Progenitor cell of endocrine pancreas (in vitro differentiated cells): ENCODE measurements at regions not wholly inside any gene's neighbourhood (a gene's known extent, or its start where the extent isn't known, plus 50 kb on each side); places are given as distances from the start of the nearest gene placed in this dataset.

Source experiments
- DNase-seq: peaks from one replicate; pipeline ENCODE4 v3.0.0; 2021; ENCODE audit warnings: low spot score; ENCODE audit not compliant: unreplicated experiment
- H3K27ac Mint-ChIP-seq: 2 replicates; pipeline ENCODE4 v1.8.0; 2021; ENCODE audit warnings: mild to moderate bottlenecking, moderate library complexity, mixed read lengths
- H3K27me3 Mint-ChIP-seq: 2 replicates; pipeline ENCODE4 v1.8.0; 2021; ENCODE audit warnings: mixed read lengths
- H3K36me3 Mint-ChIP-seq: 2 replicates; pipeline ENCODE4 v1.8.0; 2022; ENCODE audit warnings: mixed read lengths; ENCODE audit not compliant: insufficient read depth
- H3K4me1 Mint-ChIP-seq: 2 replicates; pipeline ENCODE4 v1.8.0; 2021; ENCODE audit warnings: low read depth, mixed read lengths
- H3K4me3 Mint-ChIP-seq: 2 replicates; pipeline ENCODE4 v1.8.0; 2021; ENCODE audit warnings: low read depth, mild to moderate bottlenecking, moderate library complexity, mixed read lengths
- H3K9me3 Mint-ChIP-seq: 2 replicates; pipeline ENCODE4 v1.8.0; 2021; ENCODE audit warnings: low read depth, mixed read lengths
- CTCF ChIP-seq: fragments of 200-600 bp; sonication (generic); IDR thresholded peaks from one replicate; pipeline ENCODE4 v1.5.0; 2021; ENCODE audit warnings: antibody characterized with exemption, mild to moderate bottlenecking; ENCODE audit not compliant: unreplicated experiment

- H3K9me3 Mint-ChIP-seq, result no peaks in the 10 kb centered on the region
- no peak for DNase-seq
- no peaks in the 10 kb centered on the region for H3K36me3 Mint-ChIP-seq
- no peaks in the 10 kb centered on the region for H3K4me1 Mint-ChIP-seq
- no peak for TF ChIP-seq CTCF
- no peak overlapping the region for H3K4me3 Mint-ChIP-seq
- no peak overlapping the region for H3K27ac Mint-ChIP-seq
- H3K27me3 Mint-ChIP-seq, result peaks cover 28% of the 10 kb centered on the region
Observed at GRCh38 chr1:5619469-5619868, 372.8 kb downstream of the NPHP4 start.

- Mint-ChIP-seq H3K4me1 (no peaks in the 10 kb centered on the region), H3K27me3 (peaks cover 27% of the 10 kb centered on the region), H3K4me3 (no peak overlapping the region), H3K9me3 (no peaks in the 10 kb centered on the region), H3K27ac (no peak overlapping the region), H3K36me3 (no peaks in the 10 kb centered on the region)
- no peak for TF ChIP-seq CTCF
- no peak for DNase-seq
Observed at GRCh38 chr1:5617546-5617945, 374.7 kb downstream of the NPHP4 start.

GRCh38 chr1:5617179-5617520 is 375.1 kb downstream of the NPHP4 start:
- Mint-ChIP-seq H3K27ac (no peak overlapping the region), H3K4me3 (no peak overlapping the region), H3K4me1 (no peaks in the 10 kb centered on the region), H3K9me3 (no peaks in the 10 kb centered on the region), H3K27me3 (peaks cover 25% of the 10 kb centered on the region), H3K36me3 (no peaks in the 10 kb centered on the region)
- DNase-seq, result no peak
- no peak for TF ChIP-seq CTCF

GRCh38 chr1:5616366-5617178 is 375.7 kb downstream of the NPHP4 start:
- no peaks in the 10 kb centered on the region for H3K36me3 Mint-ChIP-seq
- no peak for DNase-seq
- no peak overlapping the region for H3K27ac Mint-ChIP-seq
- peaks cover 25% of the 10 kb centered on the region for H3K27me3 Mint-ChIP-seq
- TF ChIP-seq CTCF, result no peak
- no peaks in the 10 kb centered on the region for H3K9me3 Mint-ChIP-seq
- H3K4me3 Mint-ChIP-seq, result no peak overlapping the region
- no peaks in the 10 kb centered on the region for H3K4me1 Mint-ChIP-seq

GRCh38 chr1:5615076-5615475 is 377.1 kb downstream of the NPHP4 start:
- H3K9me3 Mint-ChIP-seq, result no peaks in the 10 kb centered on the region
- no peak for DNase-seq
- no peak overlapping the region for H3K27ac Mint-ChIP-seq
- H3K4me3 Mint-ChIP-seq, result no peak overlapping the region
- H3K36me3 Mint-ChIP-seq, result no peaks in the 10 kb centered on the region
- TF ChIP-seq CTCF, result no peak
- peaks cover 28% of the 10 kb centered on the region for H3K27me3 Mint-ChIP-seq
- H3K4me1 Mint-ChIP-seq, result no peaks in the 10 kb centered on the region
